DOHH2 (cell line): ENCODE measurements at regions not wholly inside any gene's neighbourhood (a gene's known extent, or its start where the extent isn't known, plus 50 kb on each side); places are given as distances from the start of the nearest gene placed in this dataset.

Source experiments
- H3F3A ChIP-seq: fragments of 200-600 bp; sonication (generic), shearing (Covaris generic); 2 replicates; pipeline ENCODE4 v1.6.0; 2016; ENCODE audit warnings: antibody characterized with exemption, mild to moderate bottlenecking; ENCODE audit not compliant: control insufficient read depth, insufficient read depth
- H3K27ac ChIP-seq: fragments of 200-600 bp; sonication (generic); 2 replicates; pipeline ENCODE4 v1.5.1; 2014; ENCODE audit warnings: low read depth, mild to moderate bottlenecking, low read length, moderate library complexity
- H3K27me3 ChIP-seq: fragments of 200-600 bp; sonication (generic); 2 replicates; pipeline ENCODE4 v1.6.1; 2014; ENCODE audit warnings: mild to moderate bottlenecking, low read length, mixed read lengths; ENCODE audit not compliant: control insufficient read depth
- H3K36me3 ChIP-seq: fragments of 200-600 bp; sonication (generic); 2 replicates; pipeline ENCODE4 v1.6.1; 2014; ENCODE audit warnings: mild to moderate bottlenecking, low read length, moderate library complexity, mixed read lengths; ENCODE audit not compliant: control insufficient read depth
- H3K4me1 ChIP-seq: fragments of 200-600 bp; sonication (generic); 2 replicates; pipeline ENCODE4 v1.6.1; 2014; ENCODE audit warnings: mild to moderate bottlenecking, low read length, mixed read lengths; ENCODE audit not compliant: control insufficient read depth
- H3K4me2 ChIP-seq: fragments of 200-600 bp; sonication (generic); 2 replicates; pipeline ENCODE4 v1.6.0; 2014; ENCODE audit warnings: mild to moderate bottlenecking, low read length, moderate library complexity
- H3K4me3 ChIP-seq: fragments of 200-600 bp; sonication (generic); 2 replicates; pipeline ENCODE4 v1.5.1; 2014; ENCODE audit warnings: mild to moderate bottlenecking, low read length, mixed read lengths
- H3K79me2 ChIP-seq: fragments of 200-600 bp; sonication (generic); 2 replicates; pipeline ENCODE4 v1.6.1; 2014; ENCODE audit warnings: mild to moderate bottlenecking, low read length, mixed read lengths; ENCODE audit not compliant: control insufficient read depth
- H3K9me2 ChIP-seq: fragments of 200-600 bp; sonication (generic); replicated peaks from 2 replicates; pipeline ENCODE4 v1.6.1; 2014; ENCODE audit warnings: mild to moderate bottlenecking, low read length, mixed read lengths; ENCODE audit not compliant: control insufficient read depth
- H3K9me3 ChIP-seq: fragments of 200-600 bp; sonication (generic); 2 replicates; pipeline ENCODE4 v1.6.1; 2014; ENCODE audit warnings: antibody characterized with exemption, low read length, mixed read lengths; ENCODE audit not compliant: control insufficient read depth, insufficient read depth
- H4K20me1 ChIP-seq: fragments of 200-600 bp; sonication (generic); 2 replicates; pipeline ENCODE4 v1.6.0; 2014; ENCODE audit warnings: low read depth, mild to moderate bottlenecking, antibody characterized with exemption, low read length, moderate library complexity; ENCODE audit not compliant: control insufficient read depth, insufficient read depth
- CTCF ChIP-seq: fragments of 200-600 bp; sonication (generic); IDR thresholded peaks from one replicate; pipeline ENCODE4 v1.5.1; 2014; ENCODE audit warnings: antibody characterized with exemption, mild to moderate bottlenecking, low read depth, low read length; ENCODE audit not compliant: poor library complexity, severe bottlenecking
- EZH2phosphoT487 ChIP-seq: fragments of 200-600 bp; sonication (generic); IDR thresholded peaks from 2 replicates; pipeline ENCODE4 v1.6.1; 2017; ENCODE audit warnings: borderline replicate concordance, mild to moderate bottlenecking, antibody characterized with exemption, low read length, moderate library complexity, mixed read lengths

DNA sequence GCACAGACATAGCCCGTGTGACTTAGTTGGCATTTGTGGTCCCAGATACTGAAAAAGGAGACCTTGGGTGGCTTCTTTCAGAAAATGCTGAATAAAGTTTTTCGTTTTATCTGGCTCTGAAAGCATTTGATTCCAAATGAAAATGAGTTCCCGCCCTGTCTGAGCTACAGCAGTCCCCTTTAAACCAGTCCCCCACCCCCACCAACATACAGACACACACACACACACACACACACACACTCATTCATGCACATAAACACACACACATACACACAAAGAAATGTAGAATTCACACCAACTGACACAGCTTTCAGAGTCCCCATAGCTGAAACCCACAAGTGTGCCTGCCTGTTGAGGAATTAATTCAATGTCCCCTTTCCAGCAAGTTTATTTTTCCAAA, 97.0 kb upstream of the SMARCA2 start:
- no peaks in the 10 kb centered on the region for H3K36me3 ChIP-seq
- H3K4me1 ChIP-seq, result no peaks in the 10 kb centered on the region
- H3K27me3 ChIP-seq, result 0 out of 2 replicates have a peak, but pooled peaks cover 2% of the 10 kb centered on the region
- no peak overlapping the region for H3K4me3 ChIP-seq
- no peaks in the 10 kb centered on the region for H4K20me1 ChIP-seq
- H3K27ac ChIP-seq, result no peak overlapping the region
- TF ChIP-seq CTCF (no peak), EZH2phosphoT487 (no peak)
- H3K79me2 ChIP-seq, result no peaks in the 10 kb centered on the region
- H3K9me3 ChIP-seq, result no peaks in the 10 kb centered on the region
- no peaks in the 10 kb centered on the region for H3F3A ChIP-seq
- no peaks in the 10 kb centered on the region for H3K9me2 ChIP-seq
- no peak overlapping the region for H3K4me2 ChIP-seq

DNA sequence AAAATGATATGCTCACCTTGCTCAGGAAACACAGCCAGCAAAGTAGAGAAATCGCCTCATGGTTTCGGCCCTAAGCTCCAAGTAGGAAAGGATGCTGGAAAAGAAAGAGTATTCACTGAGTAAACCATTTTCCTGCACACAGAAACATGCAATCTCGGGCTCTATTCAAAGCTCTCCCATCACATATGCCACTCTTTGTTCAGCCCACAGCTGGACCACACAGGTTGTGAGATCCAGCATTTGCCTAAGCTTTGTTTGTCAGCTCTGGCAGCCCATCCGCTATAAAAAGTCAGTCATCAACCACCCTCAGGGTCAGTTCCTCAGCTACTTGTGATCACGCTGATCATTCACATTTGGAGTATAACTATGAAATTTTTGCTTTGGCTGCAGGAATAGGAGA, 96.5 kb upstream of the SMARCA2 start:
- H3K27ac ChIP-seq, result no peak overlapping the region

DNA sequence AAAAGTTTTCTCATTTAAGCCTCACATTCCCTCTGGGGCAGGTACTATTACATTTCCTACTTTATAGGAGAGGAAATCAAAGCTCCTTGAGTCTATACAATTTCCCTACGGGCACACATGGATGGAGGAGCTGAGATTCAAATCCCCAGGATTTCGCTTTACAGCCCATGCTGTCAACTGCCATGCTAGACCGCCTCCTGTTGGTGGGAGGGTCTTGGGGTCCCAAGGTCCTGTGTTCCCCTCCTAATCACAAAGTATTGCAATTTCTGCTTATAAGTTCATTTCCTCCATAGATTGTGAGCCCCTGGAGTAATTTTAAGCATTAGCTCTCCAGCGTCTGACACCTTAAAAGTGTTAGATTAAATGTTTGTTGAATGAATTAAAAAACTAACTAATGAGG, 95.9 kb upstream of the SMARCA2 start:
- H3K9me2 ChIP-seq, result no peaks in the 10 kb centered on the region
- no peaks in the 10 kb centered on the region for H3F3A ChIP-seq
- no peaks in the 10 kb centered on the region for H3K36me3 ChIP-seq
- no peaks in the 10 kb centered on the region for H4K20me1 ChIP-seq
- no peaks in the 10 kb centered on the region for H3K9me3 ChIP-seq
- no peaks in the 10 kb centered on the region for H3K79me2 ChIP-seq
- H3K4me3 ChIP-seq, result no peak overlapping the region
- H3K27ac ChIP-seq, result no peak overlapping the region
- H3K27me3 ChIP-seq, result 0 out of 2 replicates have a peak, but pooled peaks cover 2% of the 10 kb centered on the region
- TF ChIP-seq EZH2phosphoT487 (no peak), CTCF (no peak)
- H3K4me1 ChIP-seq, result no peaks in the 10 kb centered on the region
- no peak overlapping the region for H3K4me2 ChIP-seq

More for the DNA sequence above, 96.5 kb upstream of the SMARCA2 start:
- TF ChIP-seq EZH2phosphoT487, result no peak
- no peak for TF ChIP-seq CTCF
- H3K9me3 ChIP-seq, result no peaks in the 10 kb centered on the region
- no peak overlapping the region for H3K4me2 ChIP-seq
- H3K9me2 ChIP-seq, result no peaks in the 10 kb centered on the region
- H3K27me3 ChIP-seq, result 0 out of 2 replicates have a peak, but pooled peaks cover 2% of the 10 kb centered on the region
- no peaks in the 10 kb centered on the region for H3K4me1 ChIP-seq
- no peaks in the 10 kb centered on the region for H3K36me3 ChIP-seq
- H3K79me2 ChIP-seq, result no peaks in the 10 kb centered on the region
- no peaks in the 10 kb centered on the region for H4K20me1 ChIP-seq
- H3F3A ChIP-seq, result no peaks in the 10 kb centered on the region
- H3K4me3 ChIP-seq, result no peak overlapping the region
